ENCODE measurements at regions not wholly inside any gene's neighbourhood (a gene's known extent, or its start where the extent isn't known, plus 50 kb on each side); places are given as distances from the start of the nearest gene placed in this dataset.

GRCh38 chr13:72204291-72204690 lies 337.3 kb upstream of the DACH1 start:
- TF ChIP-seq ZNF746 (CRISPR knock-in tag; IDR thresholded peaks at IDR 0.05) (no peak), GABPA (IDR thresholded peaks at IDR 0.05; ENCODE audit: low read depth, low read length) (no peak), GABPA (CRISPR knock-in tag; IDR thresholded peaks at IDR 0.05; ENCODE audit: low read depth) (no peak), CTCF (CRISPR knock-in tag; IDR thresholded peaks at IDR 0.05) (no peak), ZNF280B (CRISPR knock-in tag; IDR thresholded peaks at IDR 0.05; ENCODE audit: borderline replicate concordance) (no peak), HOMEZ (CRISPR knock-in tag; IDR thresholded peaks at IDR 0.05; ENCODE audit: low read depth) (no peak), ATF7 (IDR thresholded peaks at IDR 0.05) (no peak), ATF7 (CRISPR knock-in tag; IDR thresholded peaks at IDR 0.05) (no peak), ZNF274 (CRISPR knock-in tag; IDR thresholded peaks at IDR 0.05) (no peak), GLI4 (CRISPR knock-in tag; IDR thresholded peaks at IDR 0.05; ENCODE audit: borderline replicate concordance) (no peak), SIN3A (IDR thresholded peaks at IDR 0.05; ENCODE audit: borderline replicate concordance, low read depth, low read length) (no peak), YY1 (IDR thresholded peaks at IDR 0.05; ENCODE audit: insufficient read depth, insufficient replicate concordance, low read depth, low read length) (no peak), PHF20 (CRISPR knock-in tag; IDR thresholded peaks at IDR 0.05) (no peak), CC2D1A (CRISPR knock-in tag; IDR thresholded peaks at IDR 0.05) (no peak), ZXDC (CRISPR knock-in tag; IDR thresholded peaks at IDR 0.05) (no peak)
